MM.1S (cell line): ENCODE measurements at regions not wholly inside any gene's neighbourhood (a gene's known extent, or its start where the extent isn't known, plus 50 kb on each side); places are given as distances from the start of the nearest gene placed in this dataset.

Experiments
- EZH2 ChIP-seq: fragments of 300-600 bp; sonication (generic); optimal IDR thresholded peaks from 2 replicates; pipeline ENCODE3; 2017; ENCODE audit warnings: low read depth, mild to moderate bottlenecking, antibody characterized with exemption, low read length, mixed read lengths
- EZH2phosphoT487 ChIP-seq: fragments of 300-600 bp; sonication (generic); IDR thresholded peaks from 2 replicates; pipeline ENCODE4 v1.6.1; 2018; ENCODE audit warnings: antibody characterized with exemption, low read length
- TF ChIP-seq, protein P1 (sequence below): fragments of 300-600 bp; sonication (generic); IDR thresholded peaks from 2 replicates; pipeline ENCODE4 v1.5.1; 2016; ENCODE audit warnings: antibody characterized with exemption, low read length, mixed read lengths

DNA sequence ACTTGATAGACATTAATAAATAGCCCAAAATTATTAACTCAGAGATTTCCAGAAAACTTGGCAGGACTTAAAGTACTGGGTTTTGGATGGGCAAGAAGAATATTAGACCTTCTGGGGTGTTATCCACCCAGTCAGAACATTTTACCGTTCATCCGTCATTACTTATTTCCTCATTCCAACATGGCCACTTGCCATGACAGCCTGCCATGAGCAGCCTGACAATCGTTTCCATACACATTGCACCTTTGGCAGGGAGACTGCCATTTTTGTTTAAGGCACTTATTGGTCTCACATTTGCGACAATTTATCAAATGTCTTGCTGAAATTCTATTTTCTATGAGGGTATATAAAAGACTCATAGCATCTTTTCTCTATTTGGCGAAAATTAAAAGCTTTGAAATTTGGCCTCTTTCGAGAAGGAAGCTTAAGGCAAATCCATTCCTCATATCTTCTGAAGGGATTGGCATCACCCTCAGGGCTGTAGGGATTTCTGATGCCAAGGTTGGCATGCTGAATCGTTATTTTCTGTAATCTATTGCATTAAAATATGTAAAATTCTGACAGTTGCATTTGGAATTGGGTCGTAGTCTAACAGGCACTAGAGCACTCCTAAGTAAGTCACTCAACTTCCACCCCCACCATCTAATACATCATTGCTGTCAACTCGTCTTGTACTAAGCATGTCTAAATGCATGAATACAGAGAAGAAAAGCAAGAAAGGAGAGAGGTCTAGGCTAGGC lies 406.3 kb upstream of the PIK3C3 start:
- TF ChIP-seq, protein P1, sequence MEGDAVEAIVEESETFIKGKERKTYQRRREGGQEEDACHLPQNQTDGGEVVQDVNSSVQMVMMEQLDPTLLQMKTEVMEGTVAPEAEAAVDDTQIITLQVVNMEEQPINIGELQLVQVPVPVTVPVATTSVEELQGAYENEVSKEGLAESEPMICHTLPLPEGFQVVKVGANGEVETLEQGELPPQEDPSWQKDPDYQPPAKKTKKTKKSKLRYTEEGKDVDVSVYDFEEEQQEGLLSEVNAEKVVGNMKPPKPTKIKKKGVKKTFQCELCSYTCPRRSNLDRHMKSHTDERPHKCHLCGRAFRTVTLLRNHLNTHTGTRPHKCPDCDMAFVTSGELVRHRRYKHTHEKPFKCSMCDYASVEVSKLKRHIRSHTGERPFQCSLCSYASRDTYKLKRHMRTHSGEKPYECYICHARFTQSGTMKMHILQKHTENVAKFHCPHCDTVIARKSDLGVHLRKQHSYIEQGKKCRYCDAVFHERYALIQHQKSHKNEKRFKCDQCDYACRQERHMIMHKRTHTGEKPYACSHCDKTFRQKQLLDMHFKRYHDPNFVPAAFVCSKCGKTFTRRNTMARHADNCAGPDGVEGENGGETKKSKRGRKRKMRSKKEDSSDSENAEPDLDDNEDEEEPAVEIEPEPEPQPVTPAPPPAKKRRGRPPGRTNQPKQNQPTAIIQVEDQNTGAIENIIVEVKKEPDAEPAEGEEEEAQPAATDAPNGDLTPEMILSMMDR: no peak
- TF ChIP-seq EZH2 (no peak), EZH2phosphoT487 (no peak)
